BJ (cell line): ENCODE measurements at regions not wholly inside any gene's neighbourhood (a gene's known extent, or its start where the extent isn't known, plus 50 kb on each side); places are given as distances from the start of the nearest gene placed in this dataset.

Experiments used
- CTCF ChIA-PET: fragments of 350-600 bp; formaldehyde crosslinking; extraction: SDS; loops from one replicate; lab custom pipeline; 2021; ENCODE audit warnings: antibody characterized with exemption, inconsistent platforms; lab: Yijun Ruan, JAX
- POLR2A ChIA-PET: fragments of 300-600 bp; sonication (Branson Sonifier 250); formaldehyde crosslinking; extraction: SDS; loops from one replicate; lab custom pipeline; 2021; ENCODE audit warnings: antibody characterized with exemption; lab: Charles Lee
- DNase-seq: peaks from one replicate; pipeline ENCODE4 v3.0.0-alpha.2; 2011; ENCODE audit warnings: low read depth
- H3K27me3 ChIP-seq: 2 replicates; pipeline ENCODE4 v1.6.0; 2011; ENCODE audit warnings: low read length; ENCODE audit not compliant: control insufficient read depth, insufficient read depth
- H3K36me3 ChIP-seq: 2 replicates; pipeline ENCODE4 v1.5.1; 2011; ENCODE audit warnings: low read length; ENCODE audit not compliant: control insufficient read depth, insufficient read depth
- H3K4me3 ChIP-seq: 2 replicates; pipeline ENCODE4 v1.5.1; 2011; ENCODE audit warnings: low read depth, mild to moderate bottlenecking, control low read depth, low read length
- CTCF ChIP-seq: IDR thresholded peaks from 2 replicates; pipeline ENCODE4 v1.5.1; 2011; ENCODE audit warnings: low read depth, mild to moderate bottlenecking, control low read depth, inconsistent platforms, low read length, moderate library complexity; ENCODE audit not compliant: insufficient read depth

- no peaks in the 10 kb centered on the region for H3K36me3 ChIP-seq
- DNase-seq = no peak
- TF ChIP-seq CTCF = no peak
- no peaks in the 10 kb centered on the region for H3K27me3 ChIP-seq
- no peak overlapping the region for H3K4me3 ChIP-seq
- ChIA-PET CTCF (no interaction called here), POLR2A (no interaction called here)
These were observed 1826.5 kb downstream of the SLITRK5 start for GRCh38 chr13:89497658-89498057.

GRCh38 chr13:89502286-89502685 is 1831.1 kb downstream of the SLITRK5 start:
- TF ChIP-seq CTCF = no peak
- Histone ChIP-seq H3K27me3 (no peaks in the 10 kb centered on the region), H3K36me3 (no peaks in the 10 kb centered on the region), H3K4me3 (no peak overlapping the region)
- ChIA-PET CTCF (no interaction called here), POLR2A (no interaction called here)
- DNase-seq = no peak

GRCh38 chr13:89514534-89515312 is 1832.8 kb upstream of the MIR17HG start:
- DNase-seq = no peak
- ChIA-PET POLR2A (no interaction called here), CTCF (no interaction called here)
- Histone ChIP-seq H3K27me3 (no peaks in the 10 kb centered on the region), H3K4me3 (no peak overlapping the region), H3K36me3 (no peaks in the 10 kb centered on the region)
- no peak for TF ChIP-seq CTCF

GRCh38 chr13:89515948-89516347 is 1831.5 kb upstream of the MIR17HG start:
- Histone ChIP-seq H3K27me3 (no peaks in the 10 kb centered on the region), H3K4me3 (no peak overlapping the region), H3K36me3 (no peaks in the 10 kb centered on the region)
- DNase-seq = no peak
- no peak for TF ChIP-seq CTCF
- POLR2A ChIA-PET = no interaction called here
- CTCF ChIA-PET = no interaction called here

- H3K36me3 ChIP-seq = no peaks in the 10 kb centered on the region
- no peaks in the 10 kb centered on the region for H3K27me3 ChIP-seq
- CTCF ChIA-PET = no interaction called here
- POLR2A ChIA-PET = no interaction called here
- no peak for TF ChIP-seq CTCF
- no peak overlapping the region for H3K4me3 ChIP-seq
- DNase-seq = no peak
These were observed 1829.0 kb upstream of the MIR17HG start for GRCh38 chr13:89518289-89519077.
